Keratinocyte (primary cell): ENCODE measurements at regions not wholly inside any gene's neighbourhood (a gene's known extent, or its start where the extent isn't known, plus 50 kb on each side); places are given as distances from the start of the nearest gene placed in this dataset.

Source experiments
- EZH2 ChIP-seq: IDR thresholded peaks from one replicate; pipeline ENCODE4 v1.6.1; 2012; ENCODE audit warnings: inconsistent platforms, mild to moderate bottlenecking, low read length, moderate library complexity
- TF ChIP-seq, protein P1 (sequence below), 3 experiments: IDR thresholded peaks in 1 of 3; conservative IDR thresholded peaks in 1 of 3; optimal IDR thresholded peaks in 1 of 3; 2 replicates in 2 of 3; 3 replicates in 1 of 3; pipeline versions ENCODE3 to v1.5.1; 2011; ENCODE audit warnings: low read length in 3 of 3, mild to moderate bottlenecking in 3 of 3, moderate library complexity in 2 of 3, control low read depth in 1 of 3, inconsistent platforms in 1 of 3; ENCODE audit not compliant: insufficient read depth in 2 of 3; ENCODE audit errors: extremely low read depth in 1 of 3

DNA sequence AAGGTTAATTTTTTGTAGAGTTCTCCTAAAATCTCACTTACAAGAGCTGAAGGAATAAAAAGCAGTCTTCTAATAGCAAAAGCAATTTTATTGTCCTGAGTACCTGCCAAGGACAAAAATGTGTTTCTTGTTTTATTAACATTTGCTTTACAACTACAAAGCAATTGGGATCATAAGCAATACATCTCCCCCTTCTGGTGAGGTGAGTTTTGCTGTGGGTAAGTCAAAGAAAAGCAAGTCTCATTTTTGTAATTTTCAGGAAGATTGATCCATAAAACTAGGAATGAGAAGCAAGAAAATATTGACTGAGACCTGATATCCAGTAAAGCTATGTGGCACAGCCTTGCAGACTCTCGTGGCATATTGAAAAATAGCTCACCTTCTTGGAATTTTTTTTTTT, 2162.7 kb downstream of the NCAM2 start:
- TF ChIP-seq, protein P1, sequence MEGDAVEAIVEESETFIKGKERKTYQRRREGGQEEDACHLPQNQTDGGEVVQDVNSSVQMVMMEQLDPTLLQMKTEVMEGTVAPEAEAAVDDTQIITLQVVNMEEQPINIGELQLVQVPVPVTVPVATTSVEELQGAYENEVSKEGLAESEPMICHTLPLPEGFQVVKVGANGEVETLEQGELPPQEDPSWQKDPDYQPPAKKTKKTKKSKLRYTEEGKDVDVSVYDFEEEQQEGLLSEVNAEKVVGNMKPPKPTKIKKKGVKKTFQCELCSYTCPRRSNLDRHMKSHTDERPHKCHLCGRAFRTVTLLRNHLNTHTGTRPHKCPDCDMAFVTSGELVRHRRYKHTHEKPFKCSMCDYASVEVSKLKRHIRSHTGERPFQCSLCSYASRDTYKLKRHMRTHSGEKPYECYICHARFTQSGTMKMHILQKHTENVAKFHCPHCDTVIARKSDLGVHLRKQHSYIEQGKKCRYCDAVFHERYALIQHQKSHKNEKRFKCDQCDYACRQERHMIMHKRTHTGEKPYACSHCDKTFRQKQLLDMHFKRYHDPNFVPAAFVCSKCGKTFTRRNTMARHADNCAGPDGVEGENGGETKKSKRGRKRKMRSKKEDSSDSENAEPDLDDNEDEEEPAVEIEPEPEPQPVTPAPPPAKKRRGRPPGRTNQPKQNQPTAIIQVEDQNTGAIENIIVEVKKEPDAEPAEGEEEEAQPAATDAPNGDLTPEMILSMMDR (optimal IDR thresholded peaks at IDR 0.05 in 1 of 3, IDR thresholded peaks at IDR 0.05 in 1 of 3, conservative IDR thresholded peaks at IDR 0.05 in 1 of 3; ENCODE audit: extremely low read depth in 1 of 3, insufficient read depth in 2 of 3, low read length in 3 of 3) = no peak
- TF ChIP-seq EZH2 = no peak
